Type B pancreatic cell (in vitro differentiated cells): ENCODE measurements at regions not wholly inside any gene's neighbourhood (a gene's known extent, or its start where the extent isn't known, plus 50 kb on each side); places are given as distances from the start of the nearest gene placed in this dataset.

Experiments used
- DNase-seq: peaks from one replicate; pipeline ENCODE4 v3.0.0; 2021; ENCODE audit warnings: mixed read lengths; ENCODE audit not compliant: unreplicated experiment; ENCODE audit errors: extremely low spot score
- H3K27ac Mint-ChIP-seq: 2 replicates; pipeline ENCODE4 v1.8.0; 2021; ENCODE audit warnings: mild to moderate bottlenecking, mixed read lengths
- H3K27me3 Mint-ChIP-seq: 2 replicates; pipeline ENCODE4 v1.8.0; 2021; ENCODE audit warnings: mixed read lengths
- H3K36me3 Mint-ChIP-seq: 2 replicates; pipeline ENCODE4 v1.8.0; 2021; ENCODE audit warnings: mixed read lengths
- H3K4me1 Mint-ChIP-seq: one replicate; pipeline ENCODE4 v1.8.0; 2021; ENCODE audit warnings: mixed read lengths; ENCODE audit not compliant: unreplicated experiment
- H3K4me3 Mint-ChIP-seq: 2 replicates; pipeline ENCODE4 v1.8.0; 2021; ENCODE audit warnings: mild to moderate bottlenecking, mixed read lengths
- H3K9me3 Mint-ChIP-seq: 2 replicates; pipeline ENCODE4 v1.8.0; 2021; ENCODE audit warnings: mixed read lengths
- CTCF ChIP-seq: fragments of 200-600 bp; sonication (generic); conservative IDR thresholded peaks from 2 replicates; pipeline ENCODE4 v1.5.0; 2021; ENCODE audit warnings: antibody characterized with exemption, mild to moderate bottlenecking

- peaks cover 6% of the 10 kb centered on the region for H3K27me3 Mint-ChIP-seq
- no peak for TF ChIP-seq CTCF
- DNase-seq = no peak
- H3K4me3 Mint-ChIP-seq = no peak overlapping the region
- no peaks in the 10 kb centered on the region for H3K9me3 Mint-ChIP-seq
- H3K27ac Mint-ChIP-seq = no peak overlapping the region
- H3K4me1 Mint-ChIP-seq = no peaks in the 10 kb centered on the region
- no peaks in the 10 kb centered on the region for H3K36me3 Mint-ChIP-seq
These were observed 269.4 kb upstream of the PEX5L start for GRCh38 chr3:180306155-180306554.

GRCh38 chr3:180306691-180307090 is 270.0 kb upstream of the PEX5L start:
- TF ChIP-seq CTCF = no peak
- no peaks in the 10 kb centered on the region for H3K9me3 Mint-ChIP-seq
- no peak overlapping the region for H3K4me3 Mint-ChIP-seq
- DNase-seq = no peak
- no peak overlapping the region for H3K27ac Mint-ChIP-seq
- peaks cover 3% of the 10 kb centered on the region for H3K27me3 Mint-ChIP-seq
- no peaks in the 10 kb centered on the region for H3K4me1 Mint-ChIP-seq
- H3K36me3 Mint-ChIP-seq = no peaks in the 10 kb centered on the region

DNA sequence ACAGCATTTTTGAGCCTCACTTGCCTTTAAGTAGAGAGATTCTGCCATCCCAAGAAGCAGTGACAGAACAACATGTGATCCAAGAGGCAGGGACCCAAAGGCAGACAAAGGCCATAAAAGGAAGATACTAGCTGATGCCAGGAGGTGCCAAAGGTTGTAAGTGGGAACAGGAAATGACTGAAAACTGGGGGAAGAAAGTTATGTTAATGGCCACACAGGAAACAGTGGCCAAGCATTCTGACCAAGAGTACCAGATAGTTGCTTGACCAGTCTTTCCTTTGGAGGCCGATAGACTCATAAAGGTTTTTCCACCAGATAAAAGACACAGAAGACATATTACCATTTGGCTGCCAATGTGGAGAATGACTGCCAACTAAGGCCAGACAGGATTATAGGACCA is 274.5 kb upstream of the PEX5L start:
- Mint-ChIP-seq H3K4me1 (no peaks in the 10 kb centered on the region), H3K4me3 (no peak overlapping the region), H3K36me3 (no peaks in the 10 kb centered on the region), H3K27ac (no peak overlapping the region), H3K9me3 (no peaks in the 10 kb centered on the region), H3K27me3 (peaks cover 3% of the 10 kb centered on the region)
- no peak for DNase-seq
- TF ChIP-seq CTCF = no peak

GRCh38 chr3:180316321-180316720 is 279.6 kb upstream of the PEX5L start:
- Mint-ChIP-seq H3K4me1 (no peaks in the 10 kb centered on the region), H3K9me3 (no peaks in the 10 kb centered on the region), H3K27me3 (no peaks in the 10 kb centered on the region), H3K4me3 (no peak overlapping the region), H3K36me3 (no peaks in the 10 kb centered on the region), H3K27ac (no peak overlapping the region)
- TF ChIP-seq CTCF = no peak
- no peak for DNase-seq

- Mint-ChIP-seq H3K27me3 (peaks cover 7% of the 10 kb centered on the region), H3K9me3 (no peaks in the 10 kb centered on the region), H3K36me3 (no peaks in the 10 kb centered on the region), H3K4me3 (no peak overlapping the region), H3K4me1 (no peaks in the 10 kb centered on the region), H3K27ac (no peak overlapping the region)
- TF ChIP-seq CTCF = no peak
- no peak for DNase-seq
These were observed 282.5 kb upstream of the TTC14 start for GRCh38 chr3:180319461-180319860.

DNA sequence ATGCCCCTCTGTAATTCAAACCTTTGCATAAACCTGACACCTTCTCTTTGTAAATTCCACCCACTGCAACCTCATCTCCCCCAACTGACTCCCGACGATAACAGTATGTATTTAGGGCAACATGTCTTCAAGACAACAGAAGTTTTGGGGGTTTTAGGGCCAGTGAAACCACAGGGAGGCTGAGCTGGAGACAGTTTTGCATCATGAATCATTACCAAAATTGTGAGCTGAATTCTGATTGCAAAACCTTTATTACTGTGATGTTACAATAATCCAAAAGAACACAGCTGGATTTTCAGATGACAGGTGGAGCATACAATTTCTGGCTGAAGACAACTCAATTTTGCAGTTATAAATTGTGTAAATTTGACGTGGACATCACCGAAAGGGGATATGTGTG is 281.3 kb upstream of the TTC14 start:
- peaks cover 9% of the 10 kb centered on the region for H3K27me3 Mint-ChIP-seq
- no peak overlapping the region for H3K4me3 Mint-ChIP-seq
- DNase-seq = no peak
- TF ChIP-seq CTCF = no peak
- no peaks in the 10 kb centered on the region for H3K9me3 Mint-ChIP-seq
- H3K36me3 Mint-ChIP-seq = no peaks in the 10 kb centered on the region
- no peak overlapping the region for H3K27ac Mint-ChIP-seq
- H3K4me1 Mint-ChIP-seq = no peaks in the 10 kb centered on the region
